Aorta (tissue), 5 donors: ENCODE measurements at regions not wholly inside any gene's neighbourhood (a gene's known extent, or its start where the extent isn't known, plus 50 kb on each side); places are given as distances from the start of the nearest gene placed in this dataset.

ENCODE experiments used
- ATAC-seq: fragments of 200-7000 bp; cut with Tn5 transposase; one replicate; pipeline ENCODE4 v1.9.1; 2022; ENCODE audit warnings: moderate library complexity; ENCODE audit not compliant: low FRiP score
- DNase-seq, 2 donors: peaks; one replicate each; pipeline ENCODE4 v3.0.0-alpha.2; 2020
- H3K27ac ChIP-seq, 2 donors: one replicate each; pipeline ENCODE4 v1.5.1; 2013; ENCODE audit warnings: low read length in 2 of 2, mild to moderate bottlenecking in 2 of 2, moderate library complexity in 2 of 2, control low read depth in 1 of 2, inconsistent platforms in 1 of 2, low read depth in 1 of 2
- H3K27me3 ChIP-seq, 2 donors: one replicate each; pipeline ENCODE4 v1.6.1; 2013; ENCODE audit warnings: control low read depth in 1 of 2, low read length in 1 of 2, mild to moderate bottlenecking in 1 of 2, moderate library complexity in 1 of 2; ENCODE audit not compliant: insufficient read depth in 2 of 2, control insufficient read depth in 1 of 2
- H3K36me3 ChIP-seq, 2 donors: one replicate each; pipeline ENCODE4 v1.6.1; 2013; ENCODE audit warnings: control low read depth in 1 of 2, low read length in 1 of 2, mild to moderate bottlenecking in 1 of 2; ENCODE audit not compliant: insufficient read depth in 2 of 2, control insufficient read depth in 1 of 2
- H3K4me1 ChIP-seq, 2 donors: one replicate each; pipeline ENCODE4 v1.6.1; 2013; ENCODE audit warnings: low read length in 2 of 2, control low read depth in 1 of 2, mild to moderate bottlenecking in 1 of 2, moderate library complexity in 1 of 2; ENCODE audit not compliant: insufficient read depth in 2 of 2, control insufficient read depth in 1 of 2
- H3K4me3 ChIP-seq, 2 donors: one replicate each; pipeline ENCODE4 v1.5.1; 2013; ENCODE audit warnings: low read length in 2 of 2, control low read depth in 1 of 2, mild to moderate bottlenecking in 1 of 2
- H3K9me3 ChIP-seq: one replicate; pipeline ENCODE4 v1.6.1; 2013; ENCODE audit warnings: mild to moderate bottlenecking, low read length; ENCODE audit not compliant: control insufficient read depth
- whole genome bisulfite sequencing, 2 donors: extraction: QIAGEN DNeasy Blood & Tissue Kit; methylation state at CpG; one replicate each; pipeline ENCODE4 v1.1.7; 2013; 5-methylcytosine and 5-hydroxymethylcytosine counted together
- intact Hi-C, 2 donors: fragments of 100-400 bp; cut with DNase I; formaldehyde crosslinking; loops; one replicate each; pipeline versions ENCODE4 v1.14.2 to v1.15.0; 2022
- donor health status: healthy with polysubstance abuse.
- donor health status: Bipolar disorder and iron deficiency.
- donor health status: DM: no; HTN: no; CAD: no.
- donor health status: DM: no; HTN: no; CAD: no.
- donor health status: DM: yes; HTN: yes; CAD: no.

- no peaks in the 10 kb centered on the region for H3K4me1 ChIP-seq
- intact Hi-C loops = no loop called here
- no peaks in the 10 kb centered on the region for H3K9me3 ChIP-seq
- no peak for ATAC-seq
- no peak overlapping the region for H3K4me3 ChIP-seq
- H3K27ac ChIP-seq = no peak overlapping the region
- DNase-seq = no peak
- WGBS, 2 donors = 70 to 73% methylated on average over 11 to 13 of the region's 13 CpGs
- no peaks in the 10 kb centered on the region for H3K27me3 ChIP-seq
- H3K36me3 ChIP-seq = no peaks in the 10 kb centered on the region
Observed at GRCh38 chr4:1557221-1557597, 126.9 kb downstream of the FAM53A start.

- ATAC-seq = no peak
- Histone ChIP-seq H3K9me3 (no peaks in the 10 kb centered on the region), H3K4me3 (no peak overlapping the region), H3K27me3 (no peaks in the 10 kb centered on the region), H3K36me3 (no peaks in the 10 kb centered on the region), H3K27ac (no peak overlapping the region), H3K4me1 (no peaks in the 10 kb centered on the region)
- intact Hi-C loops = no loop called here
- 19 to 22% methylated on average over 28 to 31 of the region's 31 CpGs for WGBS, 2 donors
- DNase-seq = no peak
Observed at GRCh38 chr4:1556541-1557220, 127.4 kb downstream of the FAM53A start.

DNA sequence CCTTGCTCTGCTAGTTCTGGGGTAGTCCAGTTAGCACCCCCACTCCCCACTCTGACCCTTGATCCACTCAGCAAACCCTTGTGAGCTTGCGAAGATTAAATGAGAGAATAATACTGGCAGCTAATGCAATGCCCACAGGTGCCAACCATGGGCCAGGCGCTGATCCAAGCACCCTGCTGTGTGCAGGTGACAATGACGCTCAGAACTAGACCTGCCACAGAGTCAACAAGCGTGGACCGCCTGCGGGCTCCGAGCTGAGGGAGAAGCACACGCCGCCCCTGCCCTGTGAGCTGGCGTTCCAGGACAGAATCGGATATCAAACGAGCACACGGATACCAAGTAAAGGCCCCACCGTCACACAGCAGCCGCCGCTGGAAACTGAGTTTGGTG lies 129.2 kb downstream of the FAM53A start:
- DNase-seq (no peak), ATAC-seq (no peak)
- Histone ChIP-seq H3K9me3 (no peaks in the 10 kb centered on the region), H3K36me3 (no peaks in the 10 kb centered on the region), H3K27me3 (no peaks in the 10 kb centered on the region), H3K27ac (no peak overlapping the region), H3K4me3 (no peak overlapping the region), H3K4me1 (no peaks in the 10 kb centered on the region)
- 77 to 85% methylated on average over 16 of the region's 16 CpGs for WGBS, 2 donors
- intact Hi-C loops = no loop called here

DNA sequence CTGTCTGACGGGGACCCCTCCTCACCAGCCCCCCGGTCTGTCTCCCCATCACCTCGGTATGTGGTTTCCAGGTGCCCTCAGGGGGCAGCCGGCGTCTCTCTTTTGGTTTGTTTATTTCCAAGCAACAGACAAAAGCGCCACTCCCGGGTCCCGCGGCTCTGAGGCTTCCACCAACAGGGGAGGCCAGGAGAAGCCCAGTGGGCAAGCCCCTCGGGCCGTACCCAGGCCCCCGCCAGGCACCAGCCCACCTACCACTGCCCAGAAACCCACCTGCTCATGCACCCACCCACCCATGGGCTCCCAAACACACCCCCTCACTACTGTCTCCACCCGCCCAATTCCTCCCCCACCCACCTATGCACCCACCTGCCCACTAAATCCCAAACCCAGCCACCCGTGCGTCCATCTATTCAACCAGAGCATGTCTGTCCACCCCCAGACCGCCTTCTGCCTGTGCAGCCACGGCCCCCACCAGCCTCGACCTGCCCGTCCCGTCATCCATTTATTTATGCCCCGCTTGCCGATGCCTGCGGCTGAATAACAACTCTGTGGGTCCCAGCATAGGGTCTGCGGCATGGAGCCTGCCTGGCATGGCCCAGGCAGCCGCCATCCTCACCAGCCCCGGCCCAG lies 129.8 kb downstream of the FAM53A start:
- no peaks in the 10 kb centered on the region for H3K4me1 ChIP-seq
- H3K9me3 ChIP-seq = no peaks in the 10 kb centered on the region
- no peak overlapping the region for H3K27ac ChIP-seq
- DNase-seq = no peak
- H3K36me3 ChIP-seq = no peaks in the 10 kb centered on the region
- WGBS, 2 donors = 78 to 80% methylated on average over 25 to 26 of the region's 26 CpGs
- H3K27me3 ChIP-seq = no peaks in the 10 kb centered on the region
- ATAC-seq = no peak
- intact Hi-C loops = no loop called here
- H3K4me3 ChIP-seq = no peak overlapping the region

DNA sequence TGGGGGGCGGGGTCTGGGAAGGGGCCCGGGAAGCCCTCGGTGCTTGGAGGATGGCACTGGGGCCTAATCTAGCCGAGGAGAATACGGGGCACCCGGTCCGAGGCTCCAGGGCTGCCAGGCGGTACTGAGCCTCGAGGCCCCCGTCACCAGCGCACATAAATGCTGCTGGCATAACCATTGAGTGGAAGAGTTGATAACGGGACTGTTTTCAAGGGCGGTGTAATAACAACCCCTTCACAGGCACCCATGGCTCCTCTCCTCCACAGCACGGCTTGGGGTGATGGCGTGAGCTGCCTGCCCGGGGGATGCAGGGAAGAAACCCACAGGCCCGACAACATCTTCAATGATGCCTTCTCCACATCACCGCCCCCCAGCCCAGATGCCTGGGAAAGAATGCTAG lies 130.7 kb downstream of the FAM53A start:
- no peaks in the 10 kb centered on the region for H3K36me3 ChIP-seq
- H3K27me3 ChIP-seq = no peaks in the 10 kb centered on the region
- no peaks in the 10 kb centered on the region for H3K4me1 ChIP-seq
- no peak overlapping the region for H3K27ac ChIP-seq
- 81% methylated on average over 18 of the region's 18 CpGs for WGBS, 2 donors
- DNase-seq (no peak), ATAC-seq (no peak)
- intact Hi-C loops = no loop called here
- no peaks in the 10 kb centered on the region for H3K9me3 ChIP-seq
- no peak overlapping the region for H3K4me3 ChIP-seq

DNA sequence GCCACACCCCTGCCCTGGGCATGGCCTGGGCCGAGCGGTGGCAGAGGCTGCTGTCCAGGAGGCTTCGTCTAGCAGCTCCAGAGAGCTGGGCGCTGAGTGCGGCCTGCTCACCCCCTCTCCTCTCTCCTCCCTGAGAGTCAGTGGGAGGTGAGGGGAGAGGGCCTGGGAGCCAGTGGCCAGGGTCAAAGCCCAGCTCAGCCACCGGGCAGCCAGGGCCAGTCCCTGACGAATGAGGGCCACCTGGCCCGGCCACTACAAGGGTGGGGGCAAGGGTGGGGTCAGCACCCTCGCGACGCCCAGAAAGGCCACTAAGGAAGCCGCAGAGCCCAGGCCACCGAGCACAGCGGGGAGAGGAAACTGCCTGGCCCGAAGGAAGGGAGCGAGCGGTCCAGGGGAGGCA lies 131.7 kb downstream of the FAM53A start:
- DNase-seq = no peak
- no peaks in the 10 kb centered on the region for H3K27me3 ChIP-seq
- intact Hi-C loops = no loop called here
- H3K9me3 ChIP-seq = no peaks in the 10 kb centered on the region
- H3K27ac ChIP-seq = no peak overlapping the region
- H3K4me1 ChIP-seq = no peaks in the 10 kb centered on the region
- no peaks in the 10 kb centered on the region for H3K36me3 ChIP-seq
- ATAC-seq = no peak
- 76 to 82% methylated on average over 15 to 17 of the region's 17 CpGs for WGBS, 2 donors
- no peak overlapping the region for H3K4me3 ChIP-seq

GRCh38 chr4:1551211-1551610 lies 132.9 kb downstream of the FAM53A start:
- WGBS, 2 donors = 85 to 89% methylated on average over 6 of the region's 6 CpGs
- DNase-seq = no peak
- intact Hi-C loops = no loop called here

DNA sequence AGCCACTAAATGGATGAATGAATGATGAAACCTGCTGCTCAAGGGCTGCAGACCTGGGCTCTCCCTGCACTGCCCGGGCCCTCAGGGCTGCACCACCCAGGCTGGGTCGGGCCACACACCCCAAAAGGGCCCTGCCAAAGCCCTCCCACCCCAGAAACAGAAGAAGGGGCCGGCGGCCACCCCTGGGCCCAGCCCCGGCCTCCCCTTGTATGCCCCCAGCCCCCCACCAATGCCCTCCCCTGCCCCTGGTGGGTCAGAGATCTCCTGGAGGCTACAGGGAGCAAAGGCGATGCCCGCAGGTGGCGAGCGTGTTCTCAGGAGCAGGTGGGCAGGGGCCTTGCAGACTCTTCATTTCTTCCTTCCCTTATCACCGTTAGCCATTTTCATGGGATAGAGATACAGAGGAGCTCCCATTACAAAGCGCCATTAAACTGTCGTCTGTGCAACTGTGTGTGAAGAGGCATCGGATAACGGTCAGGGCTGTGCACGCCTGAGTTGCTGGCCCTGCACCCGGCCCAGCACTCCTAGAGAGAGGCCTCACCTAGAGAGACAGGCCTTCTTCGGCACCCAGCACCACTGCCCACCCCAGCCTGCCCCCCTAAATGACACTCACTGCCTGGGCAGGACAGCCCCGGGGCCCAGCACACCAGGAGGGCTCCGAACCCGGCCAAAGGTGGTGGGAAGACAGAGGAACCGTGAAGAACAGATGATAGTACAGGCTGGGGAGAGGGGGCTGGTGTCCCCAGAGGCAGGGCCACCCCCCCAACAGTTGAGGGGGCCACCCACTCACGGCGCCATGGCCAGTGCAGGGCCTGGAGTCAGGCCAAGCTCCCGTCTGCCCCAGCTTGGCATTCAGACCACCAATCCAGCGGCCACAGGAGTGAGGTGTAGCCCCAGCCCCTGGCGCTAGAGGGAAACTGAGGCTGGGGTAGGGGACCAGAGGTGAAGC lies 133.7 kb downstream of the FAM53A start:
- intact Hi-C loops = no loop called here
- H3K9me3 ChIP-seq = no peaks in the 10 kb centered on the region
- no peaks in the 10 kb centered on the region for H3K4me1 ChIP-seq
- DNase-seq (no peak), ATAC-seq (no peak)
- H3K36me3 ChIP-seq = no peaks in the 10 kb centered on the region
- no peak overlapping the region for H3K27ac ChIP-seq
- no peaks in the 10 kb centered on the region for H3K27me3 ChIP-seq
- H3K4me3 ChIP-seq = no peak overlapping the region
- 73 to 75% methylated on average over 26 of the region's 26 CpGs for WGBS, 2 donors

More at GRCh38 chr4:1551211-1551610, 132.9 kb downstream of the FAM53A start:
- Histone ChIP-seq H3K4me3 (no peak overlapping the region), H3K4me1 (no peaks in the 10 kb centered on the region), H3K9me3 (no peaks in the 10 kb centered on the region), H3K27ac (no peak overlapping the region), H3K27me3 (no peaks in the 10 kb centered on the region), H3K36me3 (no peaks in the 10 kb centered on the region)
- ATAC-seq = no peak
